Heart right ventricle (tissue), 16 donors: ENCODE measurements at regions not wholly inside any gene's neighbourhood (a gene's known extent, or its start where the extent isn't known, plus 50 kb on each side); places are given as distances from the start of the nearest gene placed in this dataset.

Experiments
- ATAC-seq, 8 donors: fragments of 200-7000 bp; cut with Tn5 transposase; one replicate each; pipeline ENCODE4 v1.9.1; 2020; ENCODE audit warnings: mild to moderate bottlenecking in 8 of 8, moderate library complexity in 8 of 8, moderate number of reproducible peaks in 1 of 8
- DNase-seq, 2 donors: peaks; one replicate each; pipeline ENCODE4 v3.0.0-alpha.2; 2020
- H3K27ac ChIP-seq, 10 donors: fragments of 200-600 bp; sonication (generic) in 2 of 10; one replicate each; pipeline versions ENCODE4 v1.5.0 to v1.8.0; 2020 to 2022; ENCODE audit warnings: mild to moderate bottlenecking in 3 of 10
- H3K27me3 ChIP-seq, 7 donors: fragments of 200-600 bp; one replicate each; pipeline ENCODE4 v1.8.0; 2021 to 2022; ENCODE audit warnings: mild to moderate bottlenecking in 2 of 7
- H3K36me3 ChIP-seq, 9 donors: fragments of 200-600 bp; sonication (generic) in 1 of 9; one replicate each; pipeline versions ENCODE4 v1.5.0 to v1.8.0; 2020 to 2022; ENCODE audit warnings: mild to moderate bottlenecking in 2 of 9
- H3K4me1 ChIP-seq, 9 donors: fragments of 200-600 bp; sonication (generic) in 1 of 9; one replicate each; pipeline versions ENCODE4 v1.5.0 to v1.8.0; 2020 to 2022; ENCODE audit warnings: mild to moderate bottlenecking in 4 of 9
- H3K4me3 ChIP-seq, 10 donors: fragments of 200-600 bp; sonication (generic) in 2 of 10; one replicate each; pipeline versions ENCODE4 v1.5.0 to v1.8.0; 2020 to 2022; ENCODE audit warnings: mild to moderate bottlenecking in 7 of 10, moderate library complexity in 2 of 10
- H3K9me3 ChIP-seq, 11 donors: fragments of 200-600 bp in 10 of 11; sonication (generic) in 2 of 11; one replicate each; pipeline versions ENCODE4 v1.5.0 to v1.8.0; 2013 to 2022; ENCODE audit warnings: mild to moderate bottlenecking in 2 of 11, control low read depth in 1 of 11, moderate library complexity in 1 of 11
- WGBS, 2 donors: extraction: QIAGEN DNeasy Blood & Tissue Kit; methylation state at CpG; one replicate each; pipeline ENCODE4 v1.1.7; 2013; ENCODE audit warnings: inconsistent platforms in 1 of 2; 5-methylcytosine and 5-hydroxymethylcytosine counted together
- intact Hi-C, 10 donors: fragments of 100-400 bp; cut with DNase I; formaldehyde crosslinking; loops; one replicate each; pipeline versions ENCODE4 v1.11.1 to v1.14.2; 2022
- TF ChIP-seq, protein P1 (sequence below), 9 donors: fragments of 200-600 bp; sonication (generic) in 2 of 9; IDR thresholded peaks; one replicate each; pipeline versions ENCODE4 v1.5.0 to v1.8.0; 2021 to 2022; ENCODE audit warnings: antibody characterized with exemption in 9 of 9, mild to moderate bottlenecking in 5 of 9, moderate library complexity in 1 of 9
- donor health status: Arrhythmogenic right ventricular cardiomyopathy.
- donor health status: ischemic (EF 13 %, LVEDD 7.1; RV severe dilation, severe dysfunction).
- donor health status: healthy with polysubstance abuse.
- donor health status: DM: no; HTN: yes; CAD: no.
- donor health status: DM: no; HTN: no; CAD: no.
- donor health status: ischemic (EF 25% LVEDD 6.9; RV normal size, moderate dysfunction).
- donor health status: ischemic (EF 25% LVEDD 5.7; RV mildly dilated, moderate dysfunction).
- donor health status: healthy.
- donor health status: DM: yes; HTN: yes; CAD: no.
- donor health status: Ischemic cardiomyopathy.
- donor health status: ischemic (EF 35%, LVEDD 5.7; RV mildly dilated, moderate dysfunction).
- donor health status: nonischemic (EF 11% LVEDD 7.7; RV severe dilation, severe dysfunction).
- donor health status: DM: yes; HTN: yes; CAD: no.
- donor health status: PGD.
- donor health status: ischemic (EF 29% LVEDD 5.4; RV normal size, mild dysfunction).
- donor health status: nonischemic (EF 23%, LVEDD 6.1; RV moderate dilation, normal function).

DNA sequence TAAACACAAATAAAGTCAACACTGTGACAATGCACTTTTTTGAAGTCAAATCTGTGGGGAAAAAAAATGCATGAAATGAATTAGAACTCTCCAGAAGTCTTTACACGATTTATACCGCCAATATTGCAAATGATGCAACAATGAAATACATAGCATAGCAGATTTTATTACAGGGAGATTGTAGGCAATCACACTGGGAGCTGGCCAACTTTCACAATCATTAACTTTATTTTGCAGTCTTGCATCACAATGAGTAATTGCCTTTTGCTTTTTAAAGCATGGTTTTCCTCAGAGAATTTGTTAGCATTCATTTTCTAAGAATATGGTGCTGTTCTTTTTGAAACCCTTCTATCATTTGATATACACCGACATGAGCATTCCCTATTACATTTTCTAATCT is 366.4 kb upstream of the FSIP2 start:
- Histone ChIP-seq H3K4me3 (no peak overlapping the region), H3K27me3 (no peaks in the 10 kb centered on the region), H3K9me3 (peaks cover 0 to 13% (median 0%) of the 10 kb centered on the region in 11 donors), H3K27ac (no peak overlapping the region), H3K36me3 (no peaks in the 10 kb centered on the region), H3K4me1 (no peaks in the 10 kb centered on the region)
- ATAC-seq: no peak
- no peak for DNase-seq
- TF ChIP-seq, protein P1, sequence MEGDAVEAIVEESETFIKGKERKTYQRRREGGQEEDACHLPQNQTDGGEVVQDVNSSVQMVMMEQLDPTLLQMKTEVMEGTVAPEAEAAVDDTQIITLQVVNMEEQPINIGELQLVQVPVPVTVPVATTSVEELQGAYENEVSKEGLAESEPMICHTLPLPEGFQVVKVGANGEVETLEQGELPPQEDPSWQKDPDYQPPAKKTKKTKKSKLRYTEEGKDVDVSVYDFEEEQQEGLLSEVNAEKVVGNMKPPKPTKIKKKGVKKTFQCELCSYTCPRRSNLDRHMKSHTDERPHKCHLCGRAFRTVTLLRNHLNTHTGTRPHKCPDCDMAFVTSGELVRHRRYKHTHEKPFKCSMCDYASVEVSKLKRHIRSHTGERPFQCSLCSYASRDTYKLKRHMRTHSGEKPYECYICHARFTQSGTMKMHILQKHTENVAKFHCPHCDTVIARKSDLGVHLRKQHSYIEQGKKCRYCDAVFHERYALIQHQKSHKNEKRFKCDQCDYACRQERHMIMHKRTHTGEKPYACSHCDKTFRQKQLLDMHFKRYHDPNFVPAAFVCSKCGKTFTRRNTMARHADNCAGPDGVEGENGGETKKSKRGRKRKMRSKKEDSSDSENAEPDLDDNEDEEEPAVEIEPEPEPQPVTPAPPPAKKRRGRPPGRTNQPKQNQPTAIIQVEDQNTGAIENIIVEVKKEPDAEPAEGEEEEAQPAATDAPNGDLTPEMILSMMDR (IDR thresholded peaks at IDR 0.05): no peak
- 76 to 87% methylated on average over 3 of the region's 3 CpGs for WGBS, 2 donors
- intact Hi-C loops: no loop called here

DNA sequence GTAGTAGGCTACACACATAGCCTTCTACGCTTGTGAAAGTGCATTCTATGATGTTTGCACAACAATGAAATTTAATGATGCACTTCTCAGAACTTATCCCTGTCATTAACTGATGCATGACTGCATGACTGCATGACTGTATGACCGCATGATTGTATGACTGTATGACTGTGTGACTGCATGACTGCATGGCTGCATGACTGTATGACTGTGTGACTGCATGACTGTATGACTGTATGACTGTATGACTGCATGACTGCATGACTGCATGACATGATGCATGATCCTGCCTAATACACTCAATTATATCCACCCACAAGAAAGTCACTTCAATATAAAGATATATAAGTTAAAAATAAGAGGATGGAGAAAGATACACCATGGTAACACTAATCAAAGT is 365.4 kb upstream of the FSIP2 start:
- no peak for DNase-seq
- intact Hi-C loops: no loop called here
- Histone ChIP-seq H3K36me3 (no peaks in the 10 kb centered on the region), H3K9me3 (peaks cover 0 to 13% (median 0%) of the 10 kb centered on the region in 11 donors), H3K27me3 (no peaks in the 10 kb centered on the region), H3K27ac (no peak overlapping the region), H3K4me3 (no peak overlapping the region), H3K4me1 (no peaks in the 10 kb centered on the region)
- 89 to 94% methylated on average over 2 of the region's 2 CpGs for WGBS, 2 donors
- TF ChIP-seq, protein P1 (IDR thresholded peaks at IDR 0.05): no peak
- ATAC-seq: no peak

DNA sequence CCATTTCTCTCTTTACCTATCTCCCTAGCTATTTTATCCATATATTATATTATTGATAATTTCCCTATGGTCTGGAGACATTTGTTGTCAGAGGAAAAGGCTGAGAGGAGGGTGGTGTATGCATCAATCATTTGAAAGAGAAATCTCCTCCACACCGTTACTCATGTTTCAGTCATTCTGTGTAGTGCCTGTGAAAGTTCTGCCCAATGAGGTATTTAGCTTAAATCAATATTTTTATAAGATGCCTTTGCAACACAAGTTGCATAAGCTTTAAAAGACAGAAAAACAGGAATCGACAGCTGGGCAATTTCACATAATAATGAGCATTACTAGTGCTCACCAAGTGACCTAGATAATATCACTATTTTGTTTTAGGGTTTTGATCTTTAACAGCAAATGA is 363.7 kb upstream of the FSIP2 start:
- no peak overlapping the region for H3K4me3 ChIP-seq
- DNase-seq (no peak), ATAC-seq (no peak)
- H3K9me3 ChIP-seq: peaks cover 0 to 13% (median 0%) of the 10 kb centered on the region in 11 donors
- no peaks in the 10 kb centered on the region for H3K36me3 ChIP-seq
- no peaks in the 10 kb centered on the region for H3K27me3 ChIP-seq
- no peaks in the 10 kb centered on the region for H3K4me1 ChIP-seq
- TF ChIP-seq, protein P1 (IDR thresholded peaks at IDR 0.05): no peak
- WGBS, 2 donors: 67 to 76% methylated on average over 2 of the region's 2 CpGs
- intact Hi-C loops: no loop called here
- H3K27ac ChIP-seq: no peak overlapping the region

DNA sequence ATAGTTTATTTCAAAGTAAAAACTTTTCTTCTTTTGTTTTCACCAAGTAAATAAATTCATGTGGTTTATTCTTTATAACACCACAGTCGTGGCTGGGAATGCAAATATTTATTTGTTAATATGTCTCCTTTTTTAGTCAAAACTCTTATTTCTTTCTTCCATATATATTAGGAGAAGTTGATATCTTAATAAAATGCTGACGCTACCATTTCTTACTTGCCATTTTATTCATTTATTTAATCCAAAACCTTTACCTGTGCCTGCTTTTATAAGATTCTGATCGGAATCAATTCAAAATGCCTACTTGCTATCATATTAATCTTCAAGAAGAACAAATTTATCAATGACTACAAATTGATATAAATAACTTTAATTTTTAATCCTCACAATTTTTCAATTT is 362.9 kb upstream of the FSIP2 start:
- Histone ChIP-seq H3K36me3 (no peaks in the 10 kb centered on the region), H3K9me3 (peaks cover 0 to 13% (median 0%) of the 10 kb centered on the region in 11 donors), H3K27me3 (no peaks in the 10 kb centered on the region), H3K4me3 (no peak overlapping the region), H3K27ac (no peak overlapping the region), H3K4me1 (no peaks in the 10 kb centered on the region)
- TF ChIP-seq, protein P1 (IDR thresholded peaks at IDR 0.05): no peak
- intact Hi-C loops: no loop called here
- DNase-seq (no peak), ATAC-seq (no peak)
- WGBS, 2 donors: 82 to 84% methylated on average over 3 of the region's 3 CpGs
